ENCODE measurements at regions not wholly inside any gene's neighbourhood (a gene's known extent, or its start where the extent isn't known, plus 50 kb on each side); places are given as distances from the start of the nearest gene placed in this dataset.

DNA sequence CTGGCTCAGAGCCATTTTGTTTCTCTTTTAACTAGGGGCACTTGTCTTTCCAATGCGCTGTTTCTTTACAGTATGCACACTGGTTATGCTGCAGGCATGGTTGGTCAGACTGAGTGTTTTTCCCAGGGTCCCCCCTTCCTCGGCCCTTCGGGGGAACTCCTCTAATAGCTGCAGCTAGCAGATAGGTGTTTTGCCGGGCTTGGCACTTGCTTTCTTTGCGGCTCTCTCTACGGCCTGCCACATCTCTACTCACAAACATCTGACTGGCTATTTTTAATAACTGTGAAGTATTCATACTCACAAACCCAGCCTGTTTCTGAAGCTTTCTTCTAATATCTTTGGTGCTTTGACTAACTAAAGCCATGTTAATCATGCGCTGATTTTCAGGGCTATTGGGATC is 89.4 kb downstream of the SLC25A15 start:
- no peak for DNase-seq
- 99% methylated on average over 7 of the region's 7 CpGs for WGBS (ENCODE audit: low lambda C conversion rate)
- TF ChIP-seq, protein P1, sequence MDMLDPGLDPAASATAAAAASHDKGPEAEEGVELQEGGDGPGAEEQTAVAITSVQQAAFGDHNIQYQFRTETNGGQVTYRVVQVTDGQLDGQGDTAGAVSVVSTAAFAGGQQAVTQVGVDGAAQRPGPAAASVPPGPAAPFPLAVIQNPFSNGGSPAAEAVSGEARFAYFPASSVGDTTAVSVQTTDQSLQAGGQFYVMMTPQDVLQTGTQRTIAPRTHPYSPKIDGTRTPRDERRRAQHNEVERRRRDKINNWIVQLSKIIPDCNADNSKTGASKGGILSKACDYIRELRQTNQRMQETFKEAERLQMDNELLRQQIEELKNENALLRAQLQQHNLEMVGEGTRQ (IDR thresholded peaks at IDR 0.05; ENCODE audit: borderline replicate concordance, low read depth, low read length), result no peak
- no peak for TF ChIP-seq FOSL2 (IDR thresholded peaks at IDR 0.05; ENCODE audit: borderline replicate concordance, low read depth)
- TF ChIP-seq TEAD4 (IDR thresholded peaks at IDR 0.05; ENCODE audit: borderline replicate concordance, insufficient read depth), result no peak
- no peak for TF ChIP-seq GATA2 (CRISPR knock-in tag; IDR thresholded peaks at IDR 0.05)
- TF ChIP-seq, protein P2, sequence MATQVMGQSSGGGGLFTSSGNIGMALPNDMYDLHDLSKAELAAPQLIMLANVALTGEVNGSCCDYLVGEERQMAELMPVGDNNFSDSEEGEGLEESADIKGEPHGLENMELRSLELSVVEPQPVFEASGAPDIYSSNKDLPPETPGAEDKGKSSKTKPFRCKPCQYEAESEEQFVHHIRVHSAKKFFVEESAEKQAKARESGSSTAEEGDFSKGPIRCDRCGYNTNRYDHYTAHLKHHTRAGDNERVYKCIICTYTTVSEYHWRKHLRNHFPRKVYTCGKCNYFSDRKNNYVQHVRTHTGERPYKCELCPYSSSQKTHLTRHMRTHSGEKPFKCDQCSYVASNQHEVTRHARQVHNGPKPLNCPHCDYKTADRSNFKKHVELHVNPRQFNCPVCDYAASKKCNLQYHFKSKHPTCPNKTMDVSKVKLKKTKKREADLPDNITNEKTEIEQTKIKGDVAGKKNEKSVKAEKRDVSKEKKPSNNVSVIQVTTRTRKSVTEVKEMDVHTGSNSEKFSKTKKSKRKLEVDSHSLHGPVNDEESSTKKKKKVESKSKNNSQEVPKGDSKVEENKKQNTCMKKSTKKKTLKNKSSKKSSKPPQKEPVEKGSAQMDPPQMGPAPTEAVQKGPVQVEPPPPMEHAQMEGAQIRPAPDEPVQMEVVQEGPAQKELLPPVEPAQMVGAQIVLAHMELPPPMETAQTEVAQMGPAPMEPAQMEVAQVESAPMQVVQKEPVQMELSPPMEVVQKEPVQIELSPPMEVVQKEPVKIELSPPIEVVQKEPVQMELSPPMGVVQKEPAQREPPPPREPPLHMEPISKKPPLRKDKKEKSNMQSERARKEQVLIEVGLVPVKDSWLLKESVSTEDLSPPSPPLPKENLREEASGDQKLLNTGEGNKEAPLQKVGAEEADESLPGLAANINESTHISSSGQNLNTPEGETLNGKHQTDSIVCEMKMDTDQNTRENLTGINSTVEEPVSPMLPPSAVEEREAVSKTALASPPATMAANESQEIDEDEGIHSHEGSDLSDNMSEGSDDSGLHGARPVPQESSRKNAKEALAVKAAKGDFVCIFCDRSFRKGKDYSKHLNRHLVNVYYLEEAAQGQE (IDR thresholded peaks at IDR 0.05; ENCODE audit: low read depth, low read length), result no peak
- TF ChIP-seq, protein P3, sequence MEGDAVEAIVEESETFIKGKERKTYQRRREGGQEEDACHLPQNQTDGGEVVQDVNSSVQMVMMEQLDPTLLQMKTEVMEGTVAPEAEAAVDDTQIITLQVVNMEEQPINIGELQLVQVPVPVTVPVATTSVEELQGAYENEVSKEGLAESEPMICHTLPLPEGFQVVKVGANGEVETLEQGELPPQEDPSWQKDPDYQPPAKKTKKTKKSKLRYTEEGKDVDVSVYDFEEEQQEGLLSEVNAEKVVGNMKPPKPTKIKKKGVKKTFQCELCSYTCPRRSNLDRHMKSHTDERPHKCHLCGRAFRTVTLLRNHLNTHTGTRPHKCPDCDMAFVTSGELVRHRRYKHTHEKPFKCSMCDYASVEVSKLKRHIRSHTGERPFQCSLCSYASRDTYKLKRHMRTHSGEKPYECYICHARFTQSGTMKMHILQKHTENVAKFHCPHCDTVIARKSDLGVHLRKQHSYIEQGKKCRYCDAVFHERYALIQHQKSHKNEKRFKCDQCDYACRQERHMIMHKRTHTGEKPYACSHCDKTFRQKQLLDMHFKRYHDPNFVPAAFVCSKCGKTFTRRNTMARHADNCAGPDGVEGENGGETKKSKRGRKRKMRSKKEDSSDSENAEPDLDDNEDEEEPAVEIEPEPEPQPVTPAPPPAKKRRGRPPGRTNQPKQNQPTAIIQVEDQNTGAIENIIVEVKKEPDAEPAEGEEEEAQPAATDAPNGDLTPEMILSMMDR (IDR thresholded peaks at IDR 0.05), result no peak
- TF ChIP-seq YY1 (IDR thresholded peaks at IDR 0.05; ENCODE audit: low read depth), result no peak
- TF ChIP-seq, protein P4, sequence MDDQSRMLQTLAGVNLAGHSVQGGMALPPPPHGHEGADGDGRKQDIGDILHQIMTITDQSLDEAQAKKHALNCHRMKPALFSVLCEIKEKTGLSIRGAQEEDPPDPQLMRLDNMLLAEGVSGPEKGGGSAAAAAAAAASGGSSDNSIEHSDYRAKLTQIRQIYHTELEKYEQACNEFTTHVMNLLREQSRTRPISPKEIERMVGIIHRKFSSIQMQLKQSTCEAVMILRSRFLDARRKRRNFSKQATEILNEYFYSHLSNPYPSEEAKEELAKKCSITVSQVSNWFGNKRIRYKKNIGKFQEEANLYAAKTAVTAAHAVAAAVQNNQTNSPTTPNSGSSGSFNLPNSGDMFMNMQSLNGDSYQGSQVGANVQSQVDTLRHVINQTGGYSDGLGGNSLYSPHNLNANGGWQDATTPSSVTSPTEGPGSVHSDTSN (IDR thresholded peaks at IDR 0.05), result no peak
- TF ChIP-seq, protein P5, sequence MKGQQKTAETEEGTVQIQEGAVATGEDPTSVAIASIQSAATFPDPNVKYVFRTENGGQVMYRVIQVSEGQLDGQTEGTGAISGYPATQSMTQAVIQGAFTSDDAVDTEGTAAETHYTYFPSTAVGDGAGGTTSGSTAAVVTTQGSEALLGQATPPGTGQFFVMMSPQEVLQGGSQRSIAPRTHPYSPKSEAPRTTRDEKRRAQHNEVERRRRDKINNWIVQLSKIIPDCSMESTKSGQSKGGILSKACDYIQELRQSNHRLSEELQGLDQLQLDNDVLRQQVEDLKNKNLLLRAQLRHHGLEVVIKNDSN (IDR thresholded peaks at IDR 0.05; ENCODE audit: borderline replicate concordance, low read depth), result no peak
- no peak for TF ChIP-seq SIN3A (IDR thresholded peaks at IDR 0.05; ENCODE audit: borderline replicate concordance, low read depth, low read length)
- no peak for TF ChIP-seq RAD21 (IDR thresholded peaks at IDR 0.05; ENCODE audit: low read length)
- no peak for TF ChIP-seq NFIC (IDR thresholded peaks at IDR 0.05; ENCODE audit: borderline replicate concordance)
- TF ChIP-seq TAF1 (IDR thresholded peaks at IDR 0.05; ENCODE audit: borderline replicate concordance, low read depth, low read length), result no peak
- TF ChIP-seq EZH2phosphoT487 (IDR thresholded peaks at IDR 0.05; ENCODE audit: borderline replicate concordance, low read depth), result no peak
- TF ChIP-seq, protein P6, sequence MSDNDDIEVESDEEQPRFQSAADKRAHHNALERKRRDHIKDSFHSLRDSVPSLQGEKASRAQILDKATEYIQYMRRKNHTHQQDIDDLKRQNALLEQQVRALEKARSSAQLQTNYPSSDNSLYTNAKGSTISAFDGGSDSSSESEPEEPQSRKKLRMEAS (IDR thresholded peaks at IDR 0.05; ENCODE audit: low read depth), result no peak
- TF ChIP-seq, protein P7, sequence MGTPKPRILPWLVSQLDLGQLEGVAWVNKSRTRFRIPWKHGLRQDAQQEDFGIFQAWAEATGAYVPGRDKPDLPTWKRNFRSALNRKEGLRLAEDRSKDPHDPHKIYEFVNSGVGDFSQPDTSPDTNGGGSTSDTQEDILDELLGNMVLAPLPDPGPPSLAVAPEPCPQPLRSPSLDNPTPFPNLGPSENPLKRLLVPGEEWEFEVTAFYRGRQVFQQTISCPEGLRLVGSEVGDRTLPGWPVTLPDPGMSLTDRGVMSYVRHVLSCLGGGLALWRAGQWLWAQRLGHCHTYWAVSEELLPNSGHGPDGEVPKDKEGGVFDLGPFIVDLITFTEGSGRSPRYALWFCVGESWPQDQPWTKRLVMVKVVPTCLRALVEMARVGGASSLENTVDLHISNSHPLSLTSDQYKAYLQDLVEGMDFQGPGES (IDR thresholded peaks at IDR 0.05; ENCODE audit: low read depth, low read length), result no peak

More for the DNA sequence above, 89.4 kb downstream of the SLC25A15 start:
- Histone ChIP-seq H4K20me1 (ENCODE audit: insufficient read depth) (no peaks in the 10 kb centered on the region), H3K36me3 (replicated peaks in 1 of 2; ENCODE audit: control insufficient read depth in 1 of 2, insufficient read depth in 2 of 2, low read length in 1 of 2) (peaks cover 9 to 17% of the 10 kb centered on the region in 2 experiments), H3K4me2 (no peak overlapping the region), H3K9me3 (no peaks in the 10 kb centered on the region), H3F3A (replicated peaks; ENCODE audit: insufficient read depth) (no peaks in the 10 kb centered on the region), H3K4me1 (ENCODE audit: control insufficient read depth in 1 of 2, insufficient read depth in 2 of 2, low read depth in 1 of 2, low read length in 1 of 2) (no peaks in the 10 kb centered on the region), H3K79me2 (ENCODE audit: insufficient read depth) (no peaks in the 10 kb centered on the region), H3K4me3 (ENCODE audit: low read depth in 2 of 2, low read length in 1 of 2) (no peak overlapping the region), H3K27ac (ENCODE audit: low read depth in 2 of 2, low read length in 1 of 2) (no peak overlapping the region), H3K9ac (no peak overlapping the region), H3K27me3 (ENCODE audit: insufficient read depth) (no peaks in the 10 kb centered on the region), H3K9me2 (no peaks in the 10 kb centered on the region), H2AFZ (ENCODE audit: low read depth) (no peak overlapping the region)
- ChIA-PET CTCF (interaction anchor here (1.4 kb wide), 1 partner anchor 43 kb away, joined by 3 read pairs; no protein-coding TSS in a partner anchor), POLR2A (no interaction called here)
